HEK293 (cell line): ENCODE measurements at regions not wholly inside any gene's neighbourhood (a gene's known extent, or its start where the extent isn't known, plus 50 kb on each side); places are given as distances from the start of the nearest gene placed in this dataset.

Source experiments
- CTCF ChIA-PET: fragments of 350-600 bp; formaldehyde crosslinking; extraction: SDS; loops from one replicate; lab custom pipeline; 2021; ENCODE audit warnings: antibody characterized with exemption; lab: Yijun Ruan, JAX
- POLR2A ChIA-PET: fragments of 300-600 bp; formaldehyde crosslinking; extraction: SDS; loops from one replicate; lab custom pipeline; 2020; ENCODE audit warnings: antibody characterized with exemption, inconsistent platforms; lab: Yijun Ruan, JAX
- H3K27ac ChIP-seq: fragments of 200-500 bp; sonication (Bioruptor generic); 2 replicates; pipeline ENCODE4 v1.5.1; 2014; ENCODE audit warnings: low read depth, low read length, control low read depth, inconsistent platforms; ENCODE audit errors: extremely low read depth
- H3K36me3 ChIP-seq, 2 experiments: fragments of 200-500 bp in 1 of 2; sonication (Bioruptor generic) in 1 of 2; 1 replicate in 1 of 2; 2 replicates in 1 of 2; pipeline ENCODE4 v1.5.1; 2014 to 2017; ENCODE audit warnings: inconsistent platforms in 2 of 2, low read length in 2 of 2; ENCODE audit not compliant: control insufficient read depth in 2 of 2, insufficient read depth in 1 of 2
- H3K4me1 ChIP-seq: fragments of 200-500 bp; sonication (Bioruptor generic); 2 replicates; pipeline ENCODE4 v1.5.1; 2014; ENCODE audit warnings: mild to moderate bottlenecking, low read length, inconsistent platforms; ENCODE audit not compliant: control insufficient read depth, insufficient read depth
- H3K4me3 ChIP-seq: 2 replicates; pipeline ENCODE4 v1.5.1; 2011; ENCODE audit warnings: low read depth, mild to moderate bottlenecking, control low read depth, low read length, moderate library complexity
- H3K9me3 ChIP-seq: fragments of 200-500 bp; sonication (Bioruptor generic); 2 replicates; pipeline ENCODE4 v1.5.1; 2014; ENCODE audit warnings: low read depth, low read length, inconsistent platforms; ENCODE audit not compliant: control insufficient read depth, insufficient read depth
- CTCF ChIP-seq: fragments of 450-650 bp; formaldehyde crosslinking; IDR thresholded peaks from 2 replicates; pipeline ENCODE4 v1.5.1; 2016; ENCODE audit warnings: missing biosample characterization, missing genetic modification characterization
- HOXD13 ChIP-seq: sonication (generic); formaldehyde crosslinking; IDR thresholded peaks from 2 replicates; pipeline ENCODE4 v1.8.0; 2022; ENCODE audit warnings: missing genetic modification reagents, borderline replicate concordance
- OSR2 ChIP-seq: fragments of 450-650 bp; formaldehyde crosslinking; IDR thresholded peaks from 2 replicates; pipeline ENCODE4 v1.5.1; 2016; ENCODE audit warnings: missing biosample characterization, missing genetic modification characterization
- TCF7L2 ChIP-seq: IDR thresholded peaks from 2 replicates; pipeline ENCODE4 v1.6.1; 2011; ENCODE audit warnings: low read depth, mild to moderate bottlenecking, inconsistent platforms, low read length, moderate library complexity, borderline replicate concordance
- ZBTB20 ChIP-seq: fragments of 450-650 bp; formaldehyde crosslinking; IDR thresholded peaks from 2 replicates; pipeline ENCODE4 v1.5.1; 2016; ENCODE audit warnings: missing biosample characterization, missing genetic modification characterization
- ZBTB21 ChIP-seq: fragments of 450-650 bp; formaldehyde crosslinking; IDR thresholded peaks from 2 replicates; pipeline ENCODE4 v1.5.1; 2017; ENCODE audit warnings: missing biosample characterization, missing genetic modification characterization
- ZBTB48 ChIP-seq: fragments of 450-650 bp; formaldehyde crosslinking; IDR thresholded peaks from 2 replicates; pipeline ENCODE4 v1.5.1; 2016; ENCODE audit warnings: missing biosample characterization, missing genetic modification characterization
- ZBTB7A ChIP-seq: fragments of 450-650 bp; formaldehyde crosslinking; IDR thresholded peaks from 2 replicates; pipeline ENCODE4 v1.5.1; 2016; ENCODE audit warnings: low read depth, missing biosample characterization, missing genetic modification characterization
- ZNF214 ChIP-seq: fragments of 450-650 bp; formaldehyde crosslinking; IDR thresholded peaks from 2 replicates; pipeline ENCODE4 v1.5.1; 2017; ENCODE audit warnings: missing biosample characterization, mild to moderate bottlenecking, missing genetic modification characterization, borderline replicate concordance
- ZNF274 ChIP-seq, 2 experiments: fragments of 200-500 bp in 1 of 2; fragments of 450-650 bp in 1 of 2; sonication (Bioruptor generic) in 1 of 2; formaldehyde crosslinking in 1 of 2; IDR thresholded peaks; 2 replicates each; pipeline versions ENCODE4 v1.5.1 to v1.6.1; 2014 to 2016; ENCODE audit warnings: borderline replicate concordance in 1 of 2, inconsistent platforms in 1 of 2, low read length in 1 of 2, missing biosample characterization in 1 of 2, missing genetic modification characterization in 1 of 2
- ZNF302 ChIP-seq: fragments of 450-650 bp; formaldehyde crosslinking; IDR thresholded peaks from 2 replicates; pipeline ENCODE4 v1.5.1; 2016; ENCODE audit warnings: missing biosample characterization, missing genetic modification characterization, low read depth
- ZNF324 ChIP-seq: fragments of 450-650 bp; formaldehyde crosslinking; IDR thresholded peaks from 2 replicates; pipeline ENCODE4 v1.5.1; 2016; ENCODE audit warnings: missing biosample characterization, missing genetic modification characterization
- ZNF366 ChIP-seq: fragments of 450-650 bp; formaldehyde crosslinking; conservative IDR thresholded peaks from 2 replicates; pipeline ENCODE4 v1.5.1; 2016; ENCODE audit warnings: missing biosample characterization, missing genetic modification characterization
- ZNF585B ChIP-seq: fragments of 450-650 bp; formaldehyde crosslinking; IDR thresholded peaks from 2 replicates; pipeline ENCODE4 v1.5.1; 2016; ENCODE audit warnings: missing biosample characterization, missing genetic modification characterization
- ZNF645 ChIP-seq: fragments of 450-650 bp; formaldehyde crosslinking; IDR thresholded peaks from 2 replicates; pipeline ENCODE4; 2016; ENCODE audit warnings: missing biosample characterization, missing genetic modification characterization
- ZNF692 ChIP-seq: fragments of 450-650 bp; formaldehyde crosslinking; IDR thresholded peaks from 2 replicates; pipeline ENCODE4 v1.5.1; 2016; ENCODE audit warnings: missing biosample characterization, missing genetic modification characterization
- ZNF776 ChIP-seq: fragments of 450-650 bp; formaldehyde crosslinking; IDR thresholded peaks from 2 replicates; pipeline ENCODE4 v1.5.0; 2017; ENCODE audit warnings: missing biosample characterization, missing genetic modification characterization, borderline replicate concordance
- ZNF792 ChIP-seq: fragments of 450-650 bp; formaldehyde crosslinking; IDR thresholded peaks from 2 replicates; pipeline ENCODE4 v1.5.1; 2016; ENCODE audit warnings: missing biosample characterization, missing genetic modification characterization
- ZNF843 ChIP-seq: fragments of 450-650 bp; formaldehyde crosslinking; IDR thresholded peaks from 2 replicates; pipeline ENCODE4 v1.5.1; 2016; ENCODE audit warnings: missing biosample characterization, missing genetic modification characterization

- CTCF ChIA-PET, result no interaction called here
- Histone ChIP-seq H3K36me3 (no peaks in the 10 kb centered on the region; a peak in 1 of 3 replicates), H3K4me1 (no peaks in the 10 kb centered on the region), H3K9me3 (no peaks in the 10 kb centered on the region), H3K4me3 (no peak overlapping the region), H3K27ac (no peak overlapping the region)
- TF ChIP-seq ZNF792, result no peak
- no peak for TF ChIP-seq TCF7L2
- no peak for TF ChIP-seq ZNF302 (tag by site-specific recombination)
- TF ChIP-seq ZBTB48 (tag by site-specific recombination), result no peak
- no peak for TF ChIP-seq ZNF366 (tag by site-specific recombination)
- TF ChIP-seq ZNF324 (tag by site-specific recombination), result no peak
- TF ChIP-seq ZBTB20 (tag by site-specific recombination), result no peak
- TF ChIP-seq ZNF843 (tag by site-specific recombination), result no peak
- TF ChIP-seq ZNF214 (tag by site-specific recombination), result no peak
- TF ChIP-seq ZNF585B (tag by site-specific recombination), result no peak
- TF ChIP-seq HOXD13 (CRISPR knock-in tag), result no peak
- TF ChIP-seq CTCF (tag by site-specific recombination), result no peak
- no peak for TF ChIP-seq ZNF776 (tag by site-specific recombination)
- no peak for TF ChIP-seq ZBTB21 (tag by site-specific recombination)
- TF ChIP-seq ZNF692 (tag by site-specific recombination), result no peak
- TF ChIP-seq ZNF274 (IDR thresholded peaks at IDR 0.05; ENCODE audit: low read length), result no peak
- TF ChIP-seq ZNF274 (tag by site-specific recombination; IDR thresholded peaks at IDR 0.05; ENCODE audit: borderline replicate concordance), result no peak
- POLR2A ChIA-PET, result no interaction called here
These were observed 278.9 kb upstream of the SOX5 start for GRCh38 chr12:24228371-24228770.

- TF ChIP-seq OSR2 (tag by site-specific recombination) (no peak), ZBTB7A (tag by site-specific recombination) (no peak), ZNF645 (tag by site-specific recombination) (no peak)
- Histone ChIP-seq H3K4me3 (no peak overlapping the region), H3K36me3 (no peaks in the 10 kb centered on the region; a peak in 1 of 3 replicates), H3K4me1 (no peaks in the 10 kb centered on the region), H3K9me3 (no peaks in the 10 kb centered on the region), H3K27ac (no peak overlapping the region)
- ChIA-PET CTCF (no interaction called here), POLR2A (no interaction called here)
These were observed 278.1 kb upstream of the SOX5 start for GRCh38 chr12:24227551-24227950.
